WTC11 (cell line): ENCODE measurements at regions not wholly inside any gene's neighbourhood (a gene's known extent, or its start where the extent isn't known, plus 50 kb on each side); places are given as distances from the start of the nearest gene placed in this dataset.

Experiments
- ATAC-seq: fragments of 200-7000 bp; cut with Tn5 transposase; 2 replicates; pipeline ENCODE4 v1.10.0; 2021; ENCODE audit warnings: mild to moderate bottlenecking, moderate library complexity
- CTCF ChIA-PET: fragments of 300-600 bp; sonication (Branson Sonifier 250); formaldehyde crosslinking; loops from one replicate; lab custom pipeline; 2021; ENCODE audit warnings: antibody characterized with exemption; lab: Charles Lee
- POLR2A ChIA-PET: fragments of 350-600 bp; sonication (Branson Sonifier 250); formaldehyde crosslinking; loops from one replicate; lab custom pipeline; 2021; ENCODE audit warnings: antibody characterized with exemption; lab: Charles Lee
- DNase-seq: peaks from one replicate; pipeline ENCODE4 v3.0.0; 2021; ENCODE audit warnings: low spot score
- H3K27ac Mint-ChIP-seq: 2 replicates; pipeline ENCODE4 v1.8.0; 2021; ENCODE audit warnings: mixed read lengths
- H3K27me3 Mint-ChIP-seq: 2 replicates; pipeline ENCODE4 v1.8.0; 2021; ENCODE audit warnings: low read depth, mild to moderate bottlenecking, moderate library complexity, mixed read lengths
- H3K36me3 Mint-ChIP-seq: 2 replicates; pipeline ENCODE4 v1.8.0; 2021; ENCODE audit warnings: mixed read lengths
- H3K4me1 Mint-ChIP-seq: 2 replicates; pipeline ENCODE4 v1.8.0; 2022; ENCODE audit warnings: mixed read lengths
- H3K4me3 Mint-ChIP-seq: 2 replicates; pipeline ENCODE4 v1.8.0; 2021; ENCODE audit warnings: mild to moderate bottlenecking, moderate library complexity, mixed read lengths
- H3K9me3 Mint-ChIP-seq: 2 replicates; pipeline ENCODE4 v1.8.0; 2021; ENCODE audit warnings: mixed read lengths
- ATF1 ChIP-seq: sonication (generic); formaldehyde crosslinking; IDR thresholded peaks from 2 replicates; pipeline ENCODE4 v1.8.1; 2023; ENCODE audit warnings: mild to moderate bottlenecking, moderate library complexity, missing genetic modification reagents
- FOXK1 ChIP-seq: sonication (generic); formaldehyde crosslinking; IDR thresholded peaks from 2 replicates; pipeline ENCODE4 v1.8.0; 2022; ENCODE audit warnings: mild to moderate bottlenecking, moderate library complexity, missing genetic modification reagents
- GTF2I ChIP-seq: fragments of 250-450 bp; sonication (Bioruptor Pico); conservative IDR thresholded peaks from 2 replicates; pipeline ENCODE4 v1.4.0; 2021; ENCODE audit warnings: mild to moderate bottlenecking
- MXD4 ChIP-seq: fragments of 250-450 bp; sonication (Bioruptor Pico); IDR thresholded peaks from 2 replicates; pipeline ENCODE4 v1.8.0; 2021; ENCODE audit warnings: mild to moderate bottlenecking, moderate library complexity, borderline replicate concordance
- NFYB ChIP-seq: sonication (generic); formaldehyde crosslinking; conservative IDR thresholded peaks from 2 replicates; pipeline ENCODE4 v1.8.0; 2022; ENCODE audit warnings: low read depth, missing genetic modification reagents
- NR3C1 ChIP-seq: sonication (generic); formaldehyde crosslinking; conservative IDR thresholded peaks from 2 replicates; pipeline ENCODE4 v1.8.1; 2023; ENCODE audit warnings: low read depth, mild to moderate bottlenecking, missing genetic modification reagents
- ZNF232 ChIP-seq: sonication (generic); formaldehyde crosslinking; IDR thresholded peaks from 2 replicates; pipeline ENCODE4 v1.8.0; 2022; ENCODE audit warnings: mild to moderate bottlenecking, missing genetic modification reagents
- ZNF423 ChIP-seq: fragments of 250-450 bp; sonication (Bioruptor Pico); IDR thresholded peaks from 2 replicates; pipeline ENCODE4 v2.1.2; 2022; ENCODE audit warnings: mild to moderate bottlenecking, moderate library complexity
- TF ChIP-seq, protein P1 (sequence below): sonication (generic); formaldehyde crosslinking; IDR thresholded peaks from 2 replicates; pipeline ENCODE4 v1.8.0; 2023; ENCODE audit warnings: mild to moderate bottlenecking, missing genetic modification reagents
- TF ChIP-seq, protein P2 (sequence below): sonication (generic); formaldehyde crosslinking; IDR thresholded peaks from 2 replicates; pipeline ENCODE4 v1.8.1; 2022; ENCODE audit warnings: low read depth, mild to moderate bottlenecking, moderate library complexity, missing genetic modification reagents, borderline replicate concordance
- TF ChIP-seq, protein P3 (sequence below): sonication (generic); formaldehyde crosslinking; conservative IDR thresholded peaks from 2 replicates; pipeline ENCODE4 v1.8.1; 2023; ENCODE audit warnings: mild to moderate bottlenecking, low read depth, missing genetic modification reagents, moderate library complexity
- TF ChIP-seq, protein P4 (sequence below): sonication (generic); formaldehyde crosslinking; IDR thresholded peaks from 2 replicates; pipeline ENCODE4 v1.8.1; 2022; ENCODE audit warnings: mild to moderate bottlenecking, moderate library complexity, missing genetic modification reagents
- TF ChIP-seq, protein P5 (sequence below): fragments of 250-450 bp; sonication (Bioruptor Pico); IDR thresholded peaks from 2 replicates; pipeline ENCODE4 v1.9.0; 2021; ENCODE audit warnings: moderate library complexity, mild to moderate bottlenecking, inconsistent platforms, borderline replicate concordance
- TF ChIP-seq, protein P6 (sequence below): sonication (generic); formaldehyde crosslinking; IDR thresholded peaks from 2 replicates; pipeline ENCODE4 v1.8.0; 2022; ENCODE audit warnings: mild to moderate bottlenecking, missing genetic modification reagents
- TF ChIP-seq, protein P7 (sequence below): fragments of 250-450 bp; sonication (Bioruptor Pico); IDR thresholded peaks from 2 replicates; pipeline ENCODE4 v1.9.0; 2021; ENCODE audit warnings: mild to moderate bottlenecking
- TF ChIP-seq, protein P8 (sequence below): sonication (generic); formaldehyde crosslinking; IDR thresholded peaks from 2 replicates; pipeline ENCODE4 v1.8.0; 2022; ENCODE audit warnings: mild to moderate bottlenecking, missing genetic modification reagents
- TF ChIP-seq, protein P9 (sequence below): fragments of 250-450 bp; sonication (Bioruptor Pico); conservative IDR thresholded peaks from 2 replicates; pipeline ENCODE4 v1.9.0; 2021; ENCODE audit warnings: mild to moderate bottlenecking
- TF ChIP-seq, protein P10 (sequence below): sonication (generic); formaldehyde crosslinking; IDR thresholded peaks from 2 replicates; pipeline ENCODE4 v1.8.1; 2023; ENCODE audit warnings: mild to moderate bottlenecking, missing genetic modification reagents, moderate library complexity

DNA sequence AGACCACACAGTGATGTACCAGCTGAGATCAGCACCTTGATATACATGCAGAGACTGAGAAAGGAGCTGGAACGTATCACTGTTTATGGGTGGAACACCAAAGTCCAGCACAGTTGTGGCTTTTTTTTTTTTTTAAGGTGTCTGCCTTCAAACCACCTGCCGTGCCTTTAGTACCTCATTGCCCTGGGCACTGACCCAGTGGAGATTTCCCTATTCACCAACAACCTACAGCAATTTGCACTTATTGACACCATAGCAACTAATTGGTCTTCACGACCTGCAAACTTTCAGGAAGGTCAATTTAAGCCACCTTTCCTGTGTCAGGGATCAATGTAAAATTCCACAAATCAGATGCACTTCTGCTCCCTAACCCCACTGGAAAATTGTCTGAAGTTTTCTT is 181.6 kb upstream of the ADGRL2 start:
- ChIA-PET POLR2A (no interaction called here), CTCF (no interaction called here)
- no peak overlapping the region for H3K27ac Mint-ChIP-seq
- peaks cover 5% of the 10 kb centered on the region for H3K4me1 Mint-ChIP-seq
- peaks cover 15% of the 10 kb centered on the region for H3K36me3 Mint-ChIP-seq
- ATAC-seq (peak; percentile 30; the same call in 1 of the 2 replicates), DNase-seq (no peak)
- peaks cover 20% of the 10 kb centered on the region for H3K9me3 Mint-ChIP-seq
- no peak overlapping the region for H3K4me3 Mint-ChIP-seq
- no peak for TF ChIP-seq ZNF423 (CRISPR knock-in tag)
- TF ChIP-seq, protein P1, sequence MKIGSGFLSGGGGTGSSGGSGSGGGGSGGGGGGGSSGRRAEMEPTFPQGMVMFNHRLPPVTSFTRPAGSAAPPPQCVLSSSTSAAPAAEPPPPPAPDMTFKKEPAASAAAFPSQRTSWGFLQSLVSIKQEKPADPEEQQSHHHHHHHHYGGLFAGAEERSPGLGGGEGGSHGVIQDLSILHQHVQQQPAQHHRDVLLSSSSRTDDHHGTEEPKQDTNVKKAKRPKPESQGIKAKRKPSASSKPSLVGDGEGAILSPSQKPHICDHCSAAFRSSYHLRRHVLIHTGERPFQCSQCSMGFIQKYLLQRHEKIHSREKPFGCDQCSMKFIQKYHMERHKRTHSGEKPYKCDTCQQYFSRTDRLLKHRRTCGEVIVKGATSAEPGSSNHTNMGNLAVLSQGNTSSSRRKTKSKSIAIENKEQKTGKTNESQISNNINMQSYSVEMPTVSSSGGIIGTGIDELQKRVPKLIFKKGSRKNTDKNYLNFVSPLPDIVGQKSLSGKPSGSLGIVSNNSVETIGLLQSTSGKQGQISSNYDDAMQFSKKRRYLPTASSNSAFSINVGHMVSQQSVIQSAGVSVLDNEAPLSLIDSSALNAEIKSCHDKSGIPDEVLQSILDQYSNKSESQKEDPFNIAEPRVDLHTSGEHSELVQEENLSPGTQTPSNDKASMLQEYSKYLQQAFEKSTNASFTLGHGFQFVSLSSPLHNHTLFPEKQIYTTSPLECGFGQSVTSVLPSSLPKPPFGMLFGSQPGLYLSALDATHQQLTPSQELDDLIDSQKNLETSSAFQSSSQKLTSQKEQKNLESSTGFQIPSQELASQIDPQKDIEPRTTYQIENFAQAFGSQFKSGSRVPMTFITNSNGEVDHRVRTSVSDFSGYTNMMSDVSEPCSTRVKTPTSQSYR, result no peak
- TF ChIP-seq, protein P2, sequence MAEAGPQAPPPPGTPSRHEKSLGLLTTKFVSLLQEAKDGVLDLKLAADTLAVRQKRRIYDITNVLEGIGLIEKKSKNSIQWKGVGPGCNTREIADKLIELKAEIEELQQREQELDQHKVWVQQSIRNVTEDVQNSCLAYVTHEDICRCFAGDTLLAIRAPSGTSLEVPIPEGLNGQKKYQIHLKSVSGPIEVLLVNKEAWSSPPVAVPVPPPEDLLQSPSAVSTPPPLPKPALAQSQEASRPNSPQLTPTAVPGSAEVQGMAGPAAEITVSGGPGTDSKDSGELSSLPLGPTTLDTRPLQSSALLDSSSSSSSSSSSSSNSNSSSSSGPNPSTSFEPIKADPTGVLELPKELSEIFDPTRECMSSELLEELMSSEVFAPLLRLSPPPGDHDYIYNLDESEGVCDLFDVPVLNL (CRISPR knock-in tag), result no peak
- TF ChIP-seq, protein P3, sequence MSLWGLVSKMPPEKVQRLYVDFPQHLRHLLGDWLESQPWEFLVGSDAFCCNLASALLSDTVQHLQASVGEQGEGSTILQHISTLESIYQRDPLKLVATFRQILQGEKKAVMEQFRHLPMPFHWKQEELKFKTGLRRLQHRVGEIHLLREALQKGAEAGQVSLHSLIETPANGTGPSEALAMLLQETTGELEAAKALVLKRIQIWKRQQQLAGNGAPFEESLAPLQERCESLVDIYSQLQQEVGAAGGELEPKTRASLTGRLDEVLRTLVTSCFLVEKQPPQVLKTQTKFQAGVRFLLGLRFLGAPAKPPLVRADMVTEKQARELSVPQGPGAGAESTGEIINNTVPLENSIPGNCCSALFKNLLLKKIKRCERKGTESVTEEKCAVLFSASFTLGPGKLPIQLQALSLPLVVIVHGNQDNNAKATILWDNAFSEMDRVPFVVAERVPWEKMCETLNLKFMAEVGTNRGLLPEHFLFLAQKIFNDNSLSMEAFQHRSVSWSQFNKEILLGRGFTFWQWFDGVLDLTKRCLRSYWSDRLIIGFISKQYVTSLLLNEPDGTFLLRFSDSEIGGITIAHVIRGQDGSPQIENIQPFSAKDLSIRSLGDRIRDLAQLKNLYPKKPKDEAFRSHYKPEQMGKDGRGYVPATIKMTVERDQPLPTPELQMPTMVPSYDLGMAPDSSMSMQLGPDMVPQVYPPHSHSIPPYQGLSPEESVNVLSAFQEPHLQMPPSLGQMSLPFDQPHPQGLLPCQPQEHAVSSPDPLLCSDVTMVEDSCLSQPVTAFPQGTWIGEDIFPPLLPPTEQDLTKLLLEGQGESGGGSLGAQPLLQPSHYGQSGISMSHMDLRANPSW (CRISPR knock-in tag), result no peak
- TF ChIP-seq, protein P4, sequence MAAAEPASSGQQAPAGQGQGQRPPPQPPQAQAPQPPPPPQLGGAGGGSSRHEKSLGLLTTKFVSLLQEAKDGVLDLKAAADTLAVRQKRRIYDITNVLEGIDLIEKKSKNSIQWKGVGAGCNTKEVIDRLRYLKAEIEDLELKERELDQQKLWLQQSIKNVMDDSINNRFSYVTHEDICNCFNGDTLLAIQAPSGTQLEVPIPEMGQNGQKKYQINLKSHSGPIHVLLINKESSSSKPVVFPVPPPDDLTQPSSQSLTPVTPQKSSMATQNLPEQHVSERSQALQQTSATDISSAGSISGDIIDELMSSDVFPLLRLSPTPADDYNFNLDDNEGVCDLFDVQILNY (CRISPR knock-in tag), result no peak
- no peak for TF ChIP-seq MXD4 (CRISPR knock-in tag)
- no peak for TF ChIP-seq NR3C1 (CRISPR knock-in tag)
- no peak for TF ChIP-seq GTF2I (CRISPR knock-in tag)
- TF ChIP-seq FOXK1 (CRISPR knock-in tag), result no peak
- TF ChIP-seq, protein P5, sequence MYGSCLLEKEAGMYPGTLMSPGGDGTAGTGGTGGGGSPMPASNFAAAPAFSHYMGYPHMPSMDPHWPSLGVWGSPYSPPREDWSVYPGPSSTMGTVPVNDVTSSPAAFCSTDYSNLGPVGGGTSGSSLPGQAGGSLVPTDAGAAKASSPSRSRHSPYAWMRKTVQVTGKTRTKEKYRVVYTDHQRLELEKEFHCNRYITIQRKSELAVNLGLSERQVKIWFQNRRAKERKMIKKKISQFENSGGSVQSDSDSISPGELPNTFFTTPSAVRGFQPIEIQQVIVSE (CRISPR knock-in tag), result no peak
- no peak for TF ChIP-seq ZNF232 (CRISPR knock-in tag)
- peaks cover under 1% of the 10 kb centered on the region; the same call in 1 of the 2 replicates for H3K27me3 Mint-ChIP-seq

DNA sequence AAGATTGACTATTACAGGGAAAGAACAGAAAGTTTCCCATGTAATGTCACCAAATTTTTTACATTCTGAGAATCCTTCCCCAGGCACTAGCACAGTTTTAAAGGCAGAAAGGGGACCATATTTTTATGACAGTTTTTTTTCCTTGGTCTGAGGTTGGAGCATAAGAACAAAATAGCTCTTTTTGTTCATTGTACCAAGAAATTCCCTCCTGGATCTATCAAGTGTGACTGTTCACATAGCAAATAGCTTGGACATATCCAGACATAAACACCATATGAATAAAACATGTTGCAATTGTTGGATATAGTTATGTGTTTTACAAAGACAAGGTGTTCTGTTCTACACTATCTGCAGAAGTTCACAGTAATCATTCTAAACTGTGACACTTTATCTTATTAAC is 182.4 kb upstream of the ADGRL2 start:
- Mint-ChIP-seq H3K4me1 (peaks cover 5% of the 10 kb centered on the region), H3K36me3 (peaks cover 15% of the 10 kb centered on the region), H3K27ac (0 out of 2 replicates have a peak overlapping the region, but pooled peaks have one; percentile 13), H3K9me3 (peaks cover 20% of the 10 kb centered on the region), H3K4me3 (no peak overlapping the region), H3K27me3 (peaks cover 5% of the 10 kb centered on the region)
- ChIA-PET CTCF (no interaction called here), POLR2A (interaction anchor here (0.6 kb wide), 1 partner anchor 12 kb away, joined by 3 read pairs; no protein-coding TSS in a partner anchor)
- ATAC-seq (no peak), DNase-seq (no peak)
- TF ChIP-seq ATF1 (CRISPR knock-in tag), result no peak
- TF ChIP-seq, protein P6, sequence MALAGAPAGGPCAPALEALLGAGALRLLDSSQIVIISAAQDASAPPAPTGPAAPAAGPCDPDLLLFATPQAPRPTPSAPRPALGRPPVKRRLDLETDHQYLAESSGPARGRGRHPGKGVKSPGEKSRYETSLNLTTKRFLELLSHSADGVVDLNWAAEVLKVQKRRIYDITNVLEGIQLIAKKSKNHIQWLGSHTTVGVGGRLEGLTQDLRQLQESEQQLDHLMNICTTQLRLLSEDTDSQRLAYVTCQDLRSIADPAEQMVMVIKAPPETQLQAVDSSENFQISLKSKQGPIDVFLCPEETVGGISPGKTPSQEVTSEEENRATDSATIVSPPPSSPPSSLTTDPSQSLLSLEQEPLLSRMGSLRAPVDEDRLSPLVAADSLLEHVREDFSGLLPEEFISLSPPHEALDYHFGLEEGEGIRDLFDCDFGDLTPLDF (CRISPR knock-in tag), result no peak
- TF ChIP-seq, protein P7, sequence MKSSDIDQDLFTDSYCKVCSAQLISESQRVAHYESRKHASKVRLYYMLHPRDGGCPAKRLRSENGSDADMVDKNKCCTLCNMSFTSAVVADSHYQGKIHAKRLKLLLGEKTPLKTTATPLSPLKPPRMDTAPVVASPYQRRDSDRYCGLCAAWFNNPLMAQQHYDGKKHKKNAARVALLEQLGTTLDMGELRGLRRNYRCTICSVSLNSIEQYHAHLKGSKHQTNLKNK (CRISPR knock-in tag), result no peak
- TF ChIP-seq, protein P8, sequence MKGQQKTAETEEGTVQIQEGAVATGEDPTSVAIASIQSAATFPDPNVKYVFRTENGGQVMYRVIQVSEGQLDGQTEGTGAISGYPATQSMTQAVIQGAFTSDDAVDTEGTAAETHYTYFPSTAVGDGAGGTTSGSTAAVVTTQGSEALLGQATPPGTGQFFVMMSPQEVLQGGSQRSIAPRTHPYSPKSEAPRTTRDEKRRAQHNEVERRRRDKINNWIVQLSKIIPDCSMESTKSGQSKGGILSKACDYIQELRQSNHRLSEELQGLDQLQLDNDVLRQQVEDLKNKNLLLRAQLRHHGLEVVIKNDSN (CRISPR knock-in tag), result no peak
- TF ChIP-seq, protein P9, sequence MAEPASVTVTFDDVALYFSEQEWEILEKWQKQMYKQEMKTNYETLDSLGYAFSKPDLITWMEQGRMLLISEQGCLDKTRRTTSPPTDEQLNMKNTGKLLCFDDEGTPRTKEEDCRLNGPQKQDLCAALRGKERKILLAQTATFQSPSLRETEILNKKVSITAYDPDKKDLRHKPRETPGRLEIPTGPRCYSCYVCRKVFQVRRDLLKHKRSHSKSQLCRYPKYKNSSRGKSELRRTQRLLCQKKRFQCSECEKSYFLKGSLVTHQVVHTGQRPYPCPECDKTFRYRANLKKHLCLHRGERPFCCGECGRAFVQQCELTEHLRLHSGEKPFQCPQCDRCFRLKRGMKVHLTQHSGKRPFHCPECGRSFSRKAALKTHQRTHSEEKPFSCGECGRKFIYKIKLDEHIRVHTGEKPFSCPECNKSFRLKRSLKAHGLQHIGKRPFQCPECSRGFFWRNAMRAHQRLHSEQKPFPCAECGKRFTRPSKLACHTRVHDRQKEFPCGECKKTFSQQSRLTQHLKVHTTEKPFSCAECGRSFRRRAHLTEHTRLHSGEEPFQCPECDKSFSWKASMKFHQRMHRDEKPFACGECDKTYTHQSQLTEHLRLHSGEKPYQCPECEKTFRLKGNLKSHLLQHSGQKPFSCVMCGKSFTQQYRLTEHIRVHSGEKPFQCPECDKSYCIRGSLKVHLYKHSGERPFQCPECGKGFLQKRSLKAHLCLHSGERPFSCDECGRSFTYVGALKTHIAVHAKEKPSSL, result no peak
- TF ChIP-seq NFYB, result no peak
- TF ChIP-seq, protein P10, sequence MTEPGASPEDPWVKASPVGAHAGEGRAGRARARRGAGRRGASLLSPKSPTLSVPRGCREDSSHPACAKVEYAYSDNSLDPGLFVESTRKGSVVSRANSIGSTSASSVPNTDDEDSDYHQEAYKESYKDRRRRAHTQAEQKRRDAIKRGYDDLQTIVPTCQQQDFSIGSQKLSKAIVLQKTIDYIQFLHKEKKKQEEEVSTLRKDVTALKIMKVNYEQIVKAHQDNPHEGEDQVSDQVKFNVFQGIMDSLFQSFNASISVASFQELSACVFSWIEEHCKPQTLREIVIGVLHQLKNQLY (CRISPR knock-in tag), result no peak
